ENCODE measurements at regions not wholly inside any gene's neighbourhood (a gene's known extent, or its start where the extent isn't known, plus 50 kb on each side); places are given as distances from the start of the nearest gene placed in this dataset.
"Not testable (repeated sequence)": the region's sequence is repeated elsewhere in the genome, so short reads cannot be mapped to it uniquely, and the experiment has no call there.

DNA sequence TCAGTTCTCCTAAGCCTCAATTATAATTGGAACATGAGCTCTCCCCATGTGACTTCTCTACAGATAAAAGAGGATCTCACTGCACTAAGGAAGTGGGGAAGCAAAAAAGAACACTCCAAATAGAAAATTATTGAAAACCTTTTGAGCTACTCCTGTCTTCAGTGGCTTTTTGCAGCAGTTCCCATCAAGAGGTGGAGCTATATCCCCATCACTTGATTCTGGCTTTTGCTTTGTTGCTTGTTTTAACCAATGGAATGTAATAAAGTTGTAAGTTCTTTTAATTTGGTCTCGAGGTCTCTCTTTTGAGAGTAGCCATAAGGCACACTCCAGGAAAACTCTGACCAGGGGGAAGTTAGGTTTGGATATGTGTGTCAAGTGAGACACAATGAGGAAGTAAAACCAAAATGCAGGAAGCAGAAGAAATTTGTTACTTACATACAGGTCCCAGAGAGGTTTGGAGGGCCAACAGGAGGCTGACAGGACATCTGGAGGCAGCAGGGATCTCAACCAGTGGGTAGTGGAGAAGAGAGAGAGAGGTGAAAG lies 569.4 kb downstream of the HTR7 start:
- DNase-seq: no peak

DNA sequence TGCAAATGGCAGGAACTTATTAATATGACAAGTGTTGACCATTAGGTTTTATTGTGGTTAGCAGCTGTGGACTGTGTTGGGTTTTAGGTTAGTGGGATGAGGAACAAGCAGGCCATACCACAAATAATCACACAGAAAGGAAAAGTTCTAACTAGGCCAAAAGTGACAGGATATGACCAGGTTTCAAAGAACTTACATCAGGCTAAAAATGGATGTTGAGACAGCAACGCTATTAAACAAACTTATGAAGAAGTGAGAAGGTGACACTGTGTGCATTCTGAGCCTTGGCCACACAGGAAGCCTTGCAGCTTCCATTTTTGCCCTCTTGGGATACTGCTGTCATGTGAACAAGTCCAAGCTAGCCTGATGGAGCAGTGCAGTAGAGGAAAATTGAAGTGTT lies 568.8 kb downstream of the HTR7 start:
- DNase-seq: no peak

DNA sequence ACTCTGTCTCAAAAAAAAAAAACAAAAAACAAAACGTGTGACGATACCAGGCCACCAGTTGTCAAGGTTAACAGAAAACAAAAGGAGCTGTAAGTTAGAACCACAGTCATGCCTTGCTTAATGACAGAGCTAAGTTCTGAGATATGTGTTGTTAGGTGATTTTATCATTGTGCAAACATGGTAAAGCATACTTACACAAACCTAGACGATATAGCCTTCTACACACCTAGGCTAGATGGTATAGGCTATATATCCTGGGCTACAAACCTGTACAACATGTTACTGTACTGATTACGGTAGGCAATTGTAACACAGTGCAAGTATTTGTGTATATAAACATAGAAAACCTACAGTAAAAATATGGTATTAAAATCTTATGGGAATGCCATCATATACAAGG lies 564.2 kb downstream of the HTR7 start:
- DNase-seq: no peak

DNA sequence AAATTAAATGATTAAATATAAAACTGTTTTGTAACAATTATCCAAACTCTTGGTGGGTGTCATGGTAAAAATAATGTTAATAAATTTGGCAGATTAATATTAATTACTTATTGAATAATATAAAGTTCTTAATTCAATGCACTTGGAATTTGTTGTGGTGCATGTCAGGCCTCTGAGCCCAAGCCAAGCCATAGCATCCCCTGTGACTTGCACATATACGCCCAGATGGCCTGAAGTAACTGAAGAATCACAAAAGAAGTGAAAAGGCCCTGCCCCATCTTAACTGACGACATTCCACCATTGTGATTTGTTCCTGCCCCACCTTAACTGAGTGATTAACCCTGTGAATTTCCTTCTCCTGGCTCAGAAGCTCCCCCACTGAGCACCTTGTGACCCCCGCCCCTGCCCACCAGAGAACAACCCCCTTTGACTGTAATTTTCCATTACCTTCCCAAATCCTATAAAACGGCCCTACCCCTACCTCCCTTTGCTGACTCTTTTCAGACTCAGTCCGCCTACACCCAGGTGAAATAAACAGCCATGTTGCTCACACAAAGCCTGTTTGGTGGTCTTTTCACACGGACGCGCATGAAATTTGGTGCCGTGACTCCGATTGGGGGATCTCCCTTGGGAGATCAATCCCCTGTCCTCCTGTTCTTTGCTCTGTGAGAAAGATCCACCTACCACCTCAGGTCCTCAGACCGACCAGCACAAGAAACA lies 562.9 kb downstream of the HTR7 start:
- DNase-seq: not testable (repeated sequence)

DNA sequence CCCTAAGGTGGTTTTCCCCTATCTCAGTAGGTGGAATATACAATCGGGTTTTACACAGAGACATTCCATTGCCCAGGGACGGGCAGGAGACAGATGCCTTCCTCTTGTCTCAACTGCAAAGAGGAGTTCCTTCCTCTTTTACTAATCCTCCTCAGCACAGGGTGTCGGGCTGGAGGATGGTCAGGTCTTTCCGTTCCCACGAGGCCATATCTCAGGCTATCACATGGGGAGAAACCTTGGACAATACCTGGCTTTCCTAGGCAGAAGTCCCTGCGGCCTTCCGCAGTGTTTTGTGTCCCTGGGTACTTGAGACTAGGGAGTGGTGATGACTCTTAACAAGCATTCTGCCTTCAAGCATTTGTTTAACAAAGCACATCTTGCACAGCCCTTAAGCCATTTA lies 555.8 kb downstream of the HTR7 start:
- not testable (repeated sequence) for DNase-seq

DNA sequence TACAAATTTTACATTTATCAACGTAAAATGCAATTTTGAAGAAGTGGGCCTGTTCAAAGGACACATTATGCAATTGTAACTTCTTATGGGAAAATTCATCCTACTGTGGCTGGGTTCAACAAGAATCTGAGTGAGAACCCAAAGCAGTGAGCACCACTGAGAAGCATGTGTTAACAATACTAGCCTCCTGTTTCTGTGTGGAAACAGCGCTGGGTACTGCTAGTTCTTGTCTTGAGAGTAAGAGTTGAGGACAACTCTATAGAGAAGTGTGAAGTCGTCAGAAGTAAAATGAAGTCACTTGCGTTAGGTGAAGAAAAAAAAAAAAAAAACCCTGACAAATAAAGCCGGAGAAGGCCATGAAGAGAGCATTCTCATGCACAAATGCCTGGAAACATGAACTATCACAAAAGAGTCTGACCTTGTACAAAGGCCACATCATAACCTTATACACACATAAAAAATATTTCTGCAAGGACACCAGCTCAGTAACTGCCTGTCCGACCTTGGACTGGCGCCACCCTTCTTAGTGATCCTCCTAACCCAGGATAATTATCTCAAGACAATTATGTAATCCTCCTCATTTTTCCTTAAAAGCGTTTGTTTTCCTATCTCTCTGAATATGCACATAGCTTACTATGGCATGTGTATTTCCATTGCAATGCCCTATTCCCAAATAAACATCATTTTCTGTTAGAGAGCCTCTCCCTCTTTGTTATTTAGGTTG lies 554.9 kb downstream of the HTR7 start:
- DNase-seq: no peak

DNA sequence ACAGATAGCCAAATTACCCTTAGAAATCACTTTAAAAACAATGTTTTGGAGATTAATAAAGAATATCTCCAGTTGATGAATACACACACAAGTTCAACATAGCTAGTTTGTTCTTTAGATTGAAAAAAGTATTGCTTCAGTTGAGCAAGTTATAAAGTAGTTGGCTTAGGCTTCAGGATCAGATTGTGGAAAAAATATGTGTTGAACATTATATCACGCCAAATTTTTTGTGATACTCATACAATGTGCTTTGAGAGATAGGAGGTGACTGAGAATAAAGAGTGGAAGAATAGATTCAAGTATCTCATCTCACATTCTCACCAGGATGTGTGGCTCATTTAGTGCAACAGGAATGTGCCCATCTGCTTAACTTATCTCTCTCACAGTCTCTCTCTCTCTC lies 553.3 kb downstream of the HTR7 start:
- no peak for DNase-seq

DNA sequence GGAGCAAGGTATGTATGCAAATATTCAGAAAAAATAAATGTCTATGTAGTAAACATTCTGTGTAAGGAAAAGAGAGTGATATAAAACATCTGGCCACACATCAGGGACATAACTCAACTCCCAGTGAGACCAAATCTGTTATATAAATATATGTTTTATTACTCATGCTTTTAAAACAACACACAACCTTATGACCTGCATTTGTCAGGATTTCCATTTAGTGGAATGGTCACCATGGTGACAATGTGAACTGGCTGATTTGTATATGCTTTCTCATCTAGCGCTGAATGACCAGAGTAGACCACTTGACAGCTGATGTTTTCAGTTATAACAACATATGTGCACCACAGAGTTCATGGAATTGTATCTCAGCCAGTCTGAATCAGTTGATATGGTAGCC lies 551.7 kb downstream of the HTR7 start:
- DNase-seq: peak in 1 of 3 experiments; percentile 29

DNA sequence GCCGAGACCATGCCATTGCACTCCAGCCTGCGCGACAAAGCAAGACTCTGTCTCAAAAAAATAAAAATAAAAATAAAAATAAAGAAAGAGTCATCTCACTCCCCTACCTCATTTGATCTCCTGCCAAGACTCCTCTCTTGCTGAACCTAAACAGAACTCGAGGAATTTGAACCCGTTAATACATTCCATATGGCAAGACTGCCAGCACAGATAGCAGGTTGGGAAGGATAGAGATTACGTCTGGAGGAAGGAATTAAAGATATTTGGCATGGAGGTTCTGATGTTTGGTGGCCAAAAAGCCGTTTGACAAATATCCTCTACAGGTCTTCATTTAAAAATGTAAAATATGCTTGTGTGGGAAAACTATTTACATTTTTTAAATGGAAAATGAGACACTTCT lies 549.6 kb downstream of the HTR7 start:
- DNase-seq: no peak

DNA sequence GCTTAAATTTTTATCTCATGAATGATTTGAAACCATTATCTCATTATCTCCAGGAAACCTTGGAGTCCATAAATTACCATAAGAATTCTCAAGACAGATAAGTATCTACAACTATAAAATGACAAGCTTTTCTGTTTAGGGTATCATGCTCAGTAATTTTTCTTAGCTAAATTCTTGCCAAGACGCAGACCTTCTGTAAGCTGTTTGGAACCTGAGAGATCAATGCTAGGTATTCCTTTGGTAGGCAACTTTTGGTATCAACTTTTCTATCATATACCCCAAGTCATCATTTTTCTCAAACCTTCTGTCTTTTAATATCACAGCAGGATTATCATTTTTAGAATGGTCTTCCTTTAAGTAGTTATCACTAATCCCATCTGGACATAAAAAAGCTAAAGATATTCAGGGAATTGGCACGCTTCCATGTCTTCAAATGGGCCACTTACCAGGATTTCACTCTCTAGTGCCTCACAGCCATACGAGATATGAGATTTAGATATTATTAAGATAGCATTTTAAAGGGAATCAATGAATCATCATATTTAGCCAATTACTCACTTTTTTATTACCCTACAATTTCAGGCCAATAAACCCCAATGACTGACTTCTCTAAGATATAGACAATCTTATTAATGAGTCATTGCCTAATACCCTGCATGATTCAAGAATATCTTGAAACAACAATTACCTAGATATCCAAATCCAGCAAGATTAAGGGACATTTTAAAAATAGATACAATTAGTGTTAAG lies 544.1 kb downstream of the HTR7 start:
- no peak for DNase-seq

DNA sequence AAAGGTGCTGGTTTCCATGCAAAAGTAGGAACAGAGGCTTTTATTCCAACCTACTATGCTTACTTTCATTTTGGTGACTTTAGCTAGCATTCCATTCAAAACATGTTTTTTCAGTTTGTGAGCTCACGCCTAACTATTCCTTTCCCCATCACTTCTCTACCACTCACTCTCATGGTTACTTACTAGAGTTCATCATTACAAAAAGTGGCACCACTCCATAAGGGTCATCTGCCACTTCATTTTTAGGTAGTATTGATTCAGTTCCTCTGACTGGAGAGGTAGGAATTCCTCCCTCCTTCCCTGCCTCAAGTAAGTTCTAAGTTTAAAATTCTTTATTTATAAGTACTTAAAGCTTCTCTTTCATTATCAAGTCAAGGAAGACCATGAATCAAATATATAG lies 543.1 kb downstream of the HTR7 start:
- no peak for DNase-seq

DNA sequence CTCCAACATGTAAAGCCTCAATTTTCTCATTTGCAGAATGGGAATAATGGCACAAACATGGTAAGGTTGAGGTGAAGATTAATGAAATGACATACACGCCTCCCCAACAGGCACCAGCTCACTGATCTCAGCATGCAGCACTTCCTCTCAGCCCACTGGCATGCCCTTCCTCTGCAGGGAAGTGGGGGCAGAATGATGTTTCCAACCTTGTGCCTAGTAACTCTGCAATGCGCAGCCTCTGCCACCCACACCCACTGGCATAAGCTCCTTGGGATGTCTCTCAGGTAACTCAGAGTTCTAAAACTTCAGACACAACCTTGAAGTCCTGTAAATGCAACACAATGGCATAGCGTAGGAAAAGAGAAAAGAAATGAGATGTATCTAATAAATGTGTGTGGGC lies 540.7 kb downstream of the HTR7 start:
- no peak for DNase-seq

DNA sequence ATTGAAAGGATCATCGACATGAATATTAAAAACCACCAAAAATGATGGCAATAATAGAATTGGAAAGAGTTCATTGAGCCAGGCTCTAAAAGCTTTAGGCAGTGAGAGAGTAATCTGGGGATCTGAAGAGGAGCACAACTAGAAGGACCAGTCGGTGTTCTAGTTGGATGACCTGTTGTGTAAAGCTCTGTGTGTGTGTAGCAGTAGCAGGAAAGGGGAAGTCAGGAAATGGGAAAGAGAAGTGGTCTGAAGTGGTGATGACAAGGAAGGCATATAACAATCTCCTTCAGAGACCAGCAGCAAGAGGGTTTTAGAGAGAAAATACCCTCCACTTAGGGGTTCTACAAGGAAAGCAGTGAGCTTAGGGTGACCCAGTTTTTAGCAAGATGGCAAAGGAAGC lies 539.2 kb downstream of the HTR7 start:
- no peak for DNase-seq

DNA sequence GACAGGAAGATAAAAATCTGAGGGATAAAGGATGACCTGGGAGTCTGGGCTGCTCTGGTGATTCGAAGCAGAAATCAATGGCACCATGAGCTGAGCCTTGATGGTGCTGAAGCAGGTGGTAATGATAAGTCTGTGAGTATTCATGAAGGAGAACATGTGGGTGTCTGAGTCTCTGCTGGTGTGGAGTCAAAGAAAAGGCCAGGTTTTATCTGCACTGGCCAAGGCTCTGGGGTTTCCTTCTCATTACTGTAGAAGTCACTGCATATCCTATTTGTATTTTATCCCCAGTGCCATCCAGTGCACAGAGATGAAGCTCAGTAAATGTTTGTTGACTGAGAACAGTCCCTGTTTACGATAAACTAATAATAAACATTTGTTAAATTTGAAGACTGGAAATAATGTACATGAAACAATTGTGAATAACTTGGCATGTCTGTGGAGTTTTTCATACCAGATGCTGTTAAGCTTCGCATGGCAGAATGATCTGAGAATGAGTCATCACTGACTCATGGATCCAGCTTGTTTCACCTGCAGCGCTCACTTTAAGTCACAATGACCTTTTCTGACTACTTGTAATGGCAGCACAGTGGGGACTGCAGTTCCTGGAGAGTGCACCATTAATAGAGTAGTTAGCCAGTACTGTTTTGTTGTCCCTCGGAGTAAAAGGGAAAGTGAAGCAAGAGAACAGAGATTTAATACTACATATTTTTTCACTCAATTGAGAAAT lies 538.5 kb downstream of the HTR7 start:
- DNase-seq: peak in 1 of 3 experiments; percentile 11

DNA sequence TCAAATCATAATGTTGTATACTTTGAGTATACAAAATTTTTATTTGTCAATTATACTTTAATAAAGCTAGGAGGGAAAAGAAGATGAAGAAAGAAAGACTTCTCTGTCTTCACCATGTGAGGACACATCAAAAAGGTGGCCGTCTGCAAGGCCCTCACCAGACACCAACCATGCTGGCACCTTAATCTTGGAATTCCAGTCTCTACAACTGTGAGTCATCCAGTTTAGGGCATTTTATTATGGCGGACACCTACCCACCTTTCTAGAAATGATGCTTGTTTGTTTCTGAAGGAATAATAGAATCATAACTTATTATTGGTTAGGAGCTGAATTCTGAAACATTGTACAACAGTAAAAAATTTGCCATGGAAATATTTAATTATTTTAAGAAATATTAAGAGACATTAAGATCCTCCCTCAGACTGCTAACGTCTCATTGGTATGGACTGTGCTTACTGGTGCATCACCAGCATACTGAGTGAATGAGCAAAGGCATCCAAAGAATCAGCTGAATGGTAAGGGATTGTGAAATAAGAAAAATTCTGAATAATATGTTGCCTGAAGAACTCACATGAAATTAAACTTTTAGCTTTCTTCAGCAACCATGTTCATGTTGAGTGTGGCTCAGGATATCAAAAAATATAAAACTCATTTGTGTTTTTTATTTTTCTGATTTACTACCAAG lies 536.6 kb downstream of the HTR7 start:
- no peak for DNase-seq

DNA sequence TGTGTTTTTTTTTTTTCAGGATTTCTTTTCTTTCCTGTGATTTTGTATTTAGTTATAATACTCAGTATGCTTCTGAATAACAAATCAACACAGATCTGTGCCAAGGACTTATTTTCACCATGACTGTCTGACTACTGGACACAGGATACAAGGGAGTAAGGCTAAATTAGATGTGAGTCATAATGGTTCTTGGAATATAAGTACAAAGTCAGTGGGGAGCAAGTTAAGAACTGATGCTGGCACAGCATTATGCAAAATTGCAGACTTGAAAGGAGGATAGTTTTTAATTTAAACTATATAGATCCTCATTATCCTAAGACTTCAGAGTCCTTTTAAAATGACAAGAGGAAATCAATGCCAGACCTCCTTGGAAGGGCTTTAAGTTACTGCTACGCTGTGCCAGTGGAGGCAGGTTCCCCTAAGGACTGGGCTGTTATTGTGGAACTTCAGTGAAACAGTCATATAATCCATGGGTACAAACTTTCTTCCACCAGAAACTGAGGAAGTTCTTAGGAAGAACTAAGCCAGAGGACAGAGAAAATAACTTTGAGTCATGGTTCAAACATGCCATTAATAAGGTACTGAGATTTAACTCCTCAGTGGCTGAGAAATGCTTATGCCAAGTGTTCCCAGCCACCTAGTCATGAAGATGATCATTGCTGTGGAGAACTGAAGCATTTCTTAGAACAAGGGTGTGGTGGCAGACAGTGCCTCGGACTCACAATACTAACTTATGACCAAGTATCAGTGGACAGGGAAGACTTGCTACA lies 531.2 kb downstream of the HTR7 start:
- no peak for DNase-seq

DNA sequence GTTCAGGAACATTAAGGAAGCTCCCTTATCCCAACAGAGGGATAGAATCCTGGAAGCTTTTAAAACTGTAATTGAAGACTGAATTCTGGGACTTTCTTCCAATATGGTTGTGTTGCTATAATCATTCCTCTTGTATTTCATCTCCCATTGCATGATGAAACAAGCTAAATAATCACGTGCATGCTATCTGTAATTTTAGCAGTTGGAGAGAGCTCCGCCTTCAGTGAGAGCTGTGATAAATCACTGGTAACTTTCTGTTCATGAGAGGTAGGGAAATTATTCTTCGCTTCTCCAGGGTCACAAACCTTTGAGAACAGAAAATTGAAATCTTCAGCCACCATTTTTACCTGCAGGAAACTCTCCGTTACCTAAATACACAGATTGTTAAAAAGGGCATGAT lies 530.2 kb downstream of the HTR7 start:
- DNase-seq: no peak

DNA sequence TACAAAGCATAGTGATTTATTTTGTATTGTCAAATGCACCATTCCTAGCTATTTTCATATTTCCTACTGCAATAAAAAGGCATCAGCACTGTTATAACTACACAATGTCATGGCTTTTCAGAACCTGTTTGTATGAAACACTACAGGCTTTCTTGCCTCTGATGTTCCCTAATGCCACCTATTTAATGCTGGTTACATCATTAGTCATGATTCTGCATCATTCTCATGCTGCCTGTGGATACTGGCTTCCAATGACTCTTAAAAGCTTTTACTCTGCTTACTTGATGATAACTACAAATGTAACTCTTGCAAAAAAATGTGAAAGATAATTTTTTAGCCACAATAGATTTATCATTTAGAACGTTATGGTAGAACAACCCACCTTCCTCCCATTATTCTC lies 529.4 kb downstream of the HTR7 start:
- DNase-seq: no peak

DNA sequence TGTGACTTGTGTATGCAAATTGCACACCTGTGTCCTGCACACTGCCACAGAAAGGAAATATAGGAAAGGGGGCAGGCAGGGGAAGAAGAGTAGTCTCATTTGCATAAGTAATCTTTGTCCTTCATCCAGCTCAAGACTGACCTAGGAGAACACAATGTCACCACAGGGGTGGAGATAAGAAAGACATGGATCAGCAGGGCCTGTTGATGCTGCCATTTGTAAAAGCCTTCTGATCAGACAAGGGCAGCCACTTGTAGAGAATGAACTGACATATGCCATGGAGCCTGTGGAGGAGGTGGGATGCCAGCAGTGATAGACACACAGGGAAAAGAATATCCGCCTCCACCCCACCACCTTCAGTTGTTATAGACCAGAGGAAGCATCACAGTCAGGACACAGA lies 528.9 kb downstream of the HTR7 start:
- DNase-seq: no peak

DNA sequence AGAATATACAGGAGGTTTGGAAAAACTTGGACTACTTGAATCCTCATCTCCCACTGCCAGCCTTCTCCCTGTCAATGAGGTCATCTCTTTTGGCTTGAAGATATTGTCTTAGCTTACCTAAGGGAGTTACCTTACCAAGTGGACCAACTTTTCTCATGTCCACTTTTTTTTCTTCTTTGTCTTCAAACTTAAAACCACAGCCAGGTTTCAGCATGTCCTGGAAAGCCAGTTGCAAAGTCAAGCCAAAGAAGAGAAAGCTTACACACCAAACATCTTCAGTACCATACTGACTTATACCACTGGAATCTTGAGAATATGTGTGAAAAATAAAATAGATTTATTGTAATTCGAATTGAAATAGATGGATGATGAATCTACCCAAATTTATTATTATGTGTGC lies 520.5 kb downstream of the HTR7 start:
- no peak for DNase-seq

DNA sequence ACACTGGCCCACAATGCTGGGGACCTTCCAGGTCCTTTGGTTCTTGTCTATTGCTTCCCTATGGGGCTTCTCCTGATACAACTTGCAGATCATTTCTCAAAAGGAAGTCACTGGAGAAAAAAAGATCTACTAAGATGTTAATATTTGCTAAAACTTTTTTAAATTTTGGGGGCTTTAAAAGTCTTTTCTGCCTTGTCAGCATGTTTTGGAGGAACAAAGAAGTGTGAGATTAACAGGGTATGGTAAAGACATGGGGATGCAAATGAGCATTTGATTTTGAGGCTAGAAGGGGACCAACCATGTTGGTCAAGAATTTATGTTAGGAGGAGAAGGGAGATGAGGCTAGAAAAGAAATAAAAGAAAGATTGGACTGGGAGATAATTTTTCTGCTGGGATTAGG lies 515.4 kb downstream of the HTR7 start:
- no peak for DNase-seq

DNA sequence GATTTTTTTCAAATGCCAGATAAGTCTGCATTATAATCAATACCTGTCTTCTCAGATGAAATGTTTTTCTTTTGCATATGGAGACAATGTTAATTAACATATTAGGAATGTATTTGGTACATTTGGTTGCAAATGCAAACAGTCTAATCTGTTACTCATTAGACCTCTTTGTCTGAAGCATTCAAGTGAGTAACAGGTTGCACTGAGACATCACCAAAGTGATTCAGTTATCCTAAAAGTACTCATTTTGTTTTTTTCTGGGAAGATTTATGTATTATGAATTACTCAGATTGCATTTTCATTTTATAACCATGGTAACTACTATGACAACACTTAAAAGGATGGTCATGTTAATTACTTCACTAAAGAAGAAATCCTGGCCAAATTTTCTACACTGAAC lies 513.6 kb downstream of the HTR7 start:
- DNase-seq: no peak

Data from NCI-H1417 (cell line).